D721Med (cell line): ENCODE measurements at regions not wholly inside any gene's neighbourhood (a gene's known extent, or its start where the extent isn't known, plus 50 kb on each side); places are given as distances from the start of the nearest gene placed in this dataset.

ENCODE experiments used
- DNase-seq: peaks from one replicate; pipeline ENCODE4 v3.0.0; 2011; ENCODE audit warnings: low spot score; ENCODE audit not compliant: insufficient read length
- FAIRE-seq: peaks from 2 replicates; lab custom pipeline; 2011; peaks lifted over from hg19 to GRCh38; lab: Jason Lieb, UNC
- CTCF ChIP-seq: IDR thresholded peaks from 2 replicates; pipeline ENCODE4 v1.5.1; 2012; ENCODE audit warnings: mild to moderate bottlenecking, control low read depth; ENCODE audit not compliant: insufficient read depth; ENCODE audit errors: missing control alignments

- TF ChIP-seq CTCF, result no peak
- FAIRE-seq (no peak), DNase-seq (no peak)
Measured at GRCh38 chr4:62252728-62253127, 1052.6 kb downstream of the ADGRL3 start.

- DNase-seq (no peak), FAIRE-seq (no peak)
- no peak for TF ChIP-seq CTCF
Measured at GRCh38 chr4:62250100-62250499, 1050.0 kb downstream of the ADGRL3 start.

GRCh38 chr4:62243895-62244294, 1043.8 kb downstream of the ADGRL3 start:
- DNase-seq, result no peak
- FAIRE-seq, result no peak
- TF ChIP-seq CTCF, result no peak

DNA sequence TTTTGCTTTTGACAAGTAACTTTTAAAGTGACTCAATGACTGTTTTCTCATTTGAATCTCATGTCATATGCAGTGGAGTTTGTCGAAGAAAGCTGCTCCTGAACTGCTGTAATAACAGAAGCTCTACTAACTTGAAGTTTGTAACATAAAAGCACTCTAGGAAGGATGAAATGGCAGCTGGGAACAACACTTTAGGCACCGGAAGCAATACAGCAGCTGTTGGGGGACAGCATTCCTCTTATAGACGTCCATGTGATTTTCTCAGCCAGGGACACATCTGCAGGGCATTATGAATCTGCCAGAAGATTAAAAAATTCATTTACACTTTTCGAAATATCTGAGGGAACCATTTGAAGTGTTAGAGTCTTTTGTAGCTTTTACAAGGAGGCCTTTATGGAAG, 1035.8 kb downstream of the ADGRL3 start:
- FAIRE-seq, result no peak
- no peak for TF ChIP-seq CTCF
- no peak for DNase-seq

GRCh38 chr4:62232814-62233213, 1032.7 kb downstream of the ADGRL3 start:
- DNase-seq (no peak), FAIRE-seq (no peak)
- no peak for TF ChIP-seq CTCF

GRCh38 chr4:62231994-62232393, 1031.9 kb downstream of the ADGRL3 start:
- DNase-seq (no peak), FAIRE-seq (no peak)

DNA sequence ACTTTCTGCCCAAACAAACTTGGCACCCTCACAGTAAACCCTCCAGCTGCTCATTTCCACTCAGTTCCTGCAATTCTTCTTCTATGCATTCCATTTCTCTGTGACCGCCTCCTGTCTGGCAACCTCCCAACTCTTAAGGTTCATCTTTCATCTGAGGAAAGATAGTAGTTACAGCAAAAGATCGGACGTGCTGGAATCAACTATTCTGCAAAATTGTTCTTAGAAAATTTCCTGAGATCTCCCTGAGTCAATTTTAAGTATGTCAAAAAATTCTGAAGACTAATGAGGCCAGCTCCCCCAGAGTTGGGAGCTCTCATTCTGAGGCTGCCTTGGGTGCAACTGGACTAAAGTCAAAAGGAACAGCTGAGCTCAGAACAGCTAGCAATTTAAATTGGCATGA, 1026.0 kb downstream of the ADGRL3 start:
- no peak for TF ChIP-seq CTCF
- DNase-seq, result no peak
- no peak for FAIRE-seq

More at GRCh38 chr4:62231994-62232393, 1031.9 kb downstream of the ADGRL3 start:
- TF ChIP-seq CTCF, result no peak
